HG02610 (cell line): ENCODE measurements at regions not wholly inside any gene's neighbourhood (a gene's known extent, or its start where the extent isn't known, plus 50 kb on each side); places are given as distances from the start of the nearest gene placed in this dataset.

Source experiments
- ATAC-seq: cut with Tn5 transposase; IDR thresholded peaks from one replicate; pipeline ENCODE4 v1.9.1; 2021; ENCODE audit warnings: mild to moderate bottlenecking, moderate library complexity; ENCODE audit not compliant: unreplicated experiment

DNA sequence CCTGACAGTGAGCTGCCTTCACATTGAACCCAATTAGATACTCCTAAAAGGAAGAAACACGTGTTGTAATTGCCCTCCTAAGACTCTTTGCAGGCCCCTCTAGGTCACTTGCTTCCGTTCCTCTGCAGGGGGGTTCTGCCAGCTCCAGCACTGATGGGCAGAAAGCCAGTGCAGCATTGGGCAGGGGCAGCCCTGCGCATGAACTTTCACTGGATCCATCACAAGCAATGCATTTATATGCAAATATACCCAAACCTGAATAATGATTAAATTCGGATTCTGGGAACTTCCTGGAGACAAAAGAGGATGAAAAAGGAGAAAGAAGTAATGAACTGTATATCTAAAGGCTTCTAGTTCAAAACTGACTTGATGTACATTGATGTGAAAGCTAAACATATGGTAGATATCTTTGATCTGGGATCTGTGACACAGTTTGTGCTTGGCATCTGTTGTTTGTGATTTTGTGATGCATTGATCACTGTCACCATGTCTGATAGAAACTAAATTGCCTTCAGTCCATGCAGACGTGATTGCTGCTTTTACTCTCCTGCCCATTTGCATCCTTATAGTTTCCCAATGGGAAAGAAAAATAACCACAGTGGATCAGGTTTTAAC lies 313.4 kb downstream of the DEPDC1B start:
- ATAC-seq = no peak

DNA sequence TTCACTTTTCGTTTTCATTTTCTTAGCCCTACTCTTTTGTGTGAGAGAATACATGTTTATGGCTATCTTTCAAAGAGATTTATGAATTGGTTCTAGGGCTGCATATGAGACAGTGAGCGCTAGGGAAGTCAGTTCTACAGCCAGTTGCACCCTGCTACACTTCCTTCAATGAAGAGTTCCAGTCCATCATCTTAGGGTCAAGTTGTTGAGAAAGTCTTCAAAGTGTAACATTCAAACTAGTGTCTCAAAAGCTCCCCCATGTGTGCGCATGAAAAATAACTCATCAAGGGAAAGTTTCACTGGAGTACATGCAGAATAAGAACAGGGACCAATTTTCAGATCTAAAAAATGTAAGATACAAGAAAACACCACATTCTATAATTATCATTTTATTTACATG lies 317.2 kb downstream of the DEPDC1B start:
- ATAC-seq = peak; percentile 51

DNA sequence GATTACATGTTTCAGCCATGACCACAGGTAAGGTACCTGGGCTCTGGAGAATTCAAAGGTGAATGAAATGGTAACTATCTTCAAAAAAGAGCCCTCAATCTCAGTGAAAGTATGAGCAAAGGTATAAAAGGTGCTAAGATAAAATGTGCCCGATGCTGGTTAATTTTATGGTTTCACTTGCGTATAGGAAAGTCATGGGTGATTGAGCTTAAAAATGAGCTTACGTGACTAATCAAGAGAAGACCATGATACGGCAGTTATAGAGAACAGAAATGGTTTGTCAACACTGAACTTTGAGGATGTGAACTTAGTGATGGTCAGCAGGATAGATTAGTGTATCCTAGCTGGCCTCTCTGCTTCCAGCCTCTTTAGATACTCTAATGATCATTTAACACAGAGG lies 320.1 kb downstream of the DEPDC1B start:
- no peak for ATAC-seq

DNA sequence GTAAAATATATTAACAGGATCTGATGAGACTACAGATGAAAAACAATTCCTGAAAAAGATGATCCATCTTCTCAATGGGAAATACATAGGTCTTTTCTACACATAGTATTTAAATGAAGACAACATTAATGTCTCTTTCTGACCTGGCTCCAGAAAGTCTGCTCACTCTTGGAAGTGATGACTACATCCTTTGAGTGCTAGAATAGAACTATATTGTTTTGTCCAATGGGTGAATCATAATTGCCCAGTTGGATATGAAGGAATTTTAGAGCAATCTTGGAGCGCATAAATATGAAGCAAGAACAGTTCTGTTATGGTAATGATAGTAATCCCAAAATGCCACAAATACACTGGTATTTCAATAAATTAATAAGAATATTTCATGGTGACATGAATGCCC lies 322.1 kb downstream of the DEPDC1B start:
- ATAC-seq = no peak

DNA sequence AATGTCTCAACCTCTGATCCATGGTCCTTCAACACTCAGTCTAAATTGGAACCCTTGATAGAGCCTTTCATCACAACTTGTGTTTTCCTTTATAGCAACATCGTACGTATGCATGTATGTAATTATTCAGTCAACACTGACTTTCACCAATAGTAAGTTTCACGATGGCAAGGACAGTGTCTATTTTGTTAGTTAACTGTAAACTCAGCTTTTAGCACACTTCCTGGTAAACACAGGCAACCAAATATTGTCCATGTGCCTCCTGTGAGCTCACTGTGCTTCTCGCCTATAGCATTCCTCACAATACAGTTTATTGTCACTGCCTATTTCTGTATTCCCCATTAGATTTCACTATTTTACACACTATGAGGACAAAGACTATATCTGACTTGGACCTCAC lies 323.1 kb downstream of the DEPDC1B start:
- no peak for ATAC-seq

DNA sequence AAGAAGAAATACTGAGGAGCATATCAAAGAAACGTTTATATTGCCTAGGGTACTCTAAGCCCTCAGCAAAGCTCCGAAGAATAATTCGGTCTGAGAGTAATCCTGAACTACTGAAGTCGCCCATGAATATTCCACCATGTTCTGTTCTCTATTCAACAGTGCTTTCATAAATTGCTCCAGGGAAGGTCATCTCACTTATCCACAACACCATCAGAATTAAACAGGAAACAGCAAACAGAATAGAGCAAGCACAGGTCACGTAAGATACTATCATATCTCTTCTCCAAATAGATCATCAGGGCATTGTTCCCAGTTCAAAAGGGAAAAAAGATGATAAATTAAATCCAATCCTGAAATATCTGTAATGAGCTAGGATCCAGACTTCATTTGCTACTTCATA lies 325.6 kb downstream of the DEPDC1B start:
- no peak for ATAC-seq

DNA sequence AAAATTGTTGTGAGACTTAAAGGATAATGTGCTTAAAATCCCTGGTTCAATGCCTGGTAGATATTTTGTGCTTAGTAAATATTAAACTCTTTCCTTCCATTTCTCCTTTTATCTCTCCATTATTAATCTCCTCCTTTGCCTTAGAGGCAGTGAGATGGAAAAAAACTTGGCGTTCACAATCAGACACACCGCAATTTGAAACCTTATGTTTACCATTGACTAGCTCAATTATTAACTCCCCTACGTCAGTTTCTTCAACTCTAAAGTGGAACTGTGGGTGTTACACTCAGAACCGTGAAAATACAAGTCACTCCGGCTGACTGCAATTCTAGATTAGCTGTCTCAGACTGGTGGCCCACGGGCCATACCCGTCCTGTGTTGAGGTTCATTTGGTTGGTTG lies 327.2 kb downstream of the DEPDC1B start:
- no peak for ATAC-seq

DNA sequence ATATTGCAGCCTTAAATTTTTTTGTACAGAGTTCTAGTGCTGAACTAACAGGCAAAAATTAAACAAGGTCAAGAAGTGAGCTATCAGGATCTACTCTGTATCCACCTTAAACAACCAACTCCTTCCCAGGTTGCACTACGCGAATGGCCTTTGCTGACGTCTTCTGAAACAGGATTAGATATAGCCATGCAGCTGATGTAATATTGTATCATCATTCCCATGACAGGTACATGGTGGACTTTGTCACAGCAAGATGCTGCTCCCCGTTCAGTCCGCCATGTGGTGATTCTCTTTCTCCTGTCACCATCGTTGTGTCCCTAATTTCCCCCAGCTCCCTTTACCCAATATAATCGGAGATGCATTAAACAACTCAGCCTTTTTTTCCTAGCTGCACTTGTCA lies 328.9 kb downstream of the DEPDC1B start:
- no peak for ATAC-seq

DNA sequence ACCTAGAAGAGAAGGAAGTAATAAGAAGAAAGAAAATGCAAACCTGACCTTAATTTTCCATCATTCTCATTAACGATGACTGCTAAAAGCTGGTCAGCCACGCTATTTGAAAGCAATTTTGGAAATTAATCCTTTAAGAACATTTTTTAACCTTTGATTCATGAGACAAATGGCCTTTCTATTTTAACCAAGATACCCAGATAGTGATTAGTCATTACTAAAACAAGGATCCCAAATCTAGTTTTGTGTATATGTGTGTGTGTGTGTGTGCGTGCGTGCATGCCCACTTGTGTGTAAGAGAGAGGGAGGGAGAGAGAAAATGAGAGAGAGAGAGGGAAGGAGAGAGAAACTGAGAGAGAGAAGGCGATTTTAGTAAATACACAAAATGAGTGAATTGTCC lies 329.5 kb downstream of the DEPDC1B start:
- no peak for ATAC-seq

DNA sequence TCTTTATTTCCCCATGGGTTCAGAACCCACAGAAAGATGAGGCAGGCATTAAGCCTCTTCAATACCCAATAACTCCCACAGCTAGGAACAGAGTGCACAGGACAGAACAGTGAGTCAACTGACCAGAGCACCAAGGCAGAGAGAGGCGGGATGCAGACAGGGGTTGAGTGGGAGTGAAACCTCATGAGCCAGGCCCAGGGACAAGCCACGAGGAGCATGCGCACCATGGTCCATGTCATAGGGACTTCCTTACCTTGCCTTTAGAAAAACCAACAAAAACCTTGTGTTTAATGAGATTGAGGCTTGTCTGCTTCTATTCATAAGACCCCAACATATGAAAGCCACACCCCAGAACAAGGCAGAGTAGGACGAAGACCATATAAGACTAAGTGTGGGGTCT lies 330.6 kb downstream of the DEPDC1B start:
- no peak for ATAC-seq

DNA sequence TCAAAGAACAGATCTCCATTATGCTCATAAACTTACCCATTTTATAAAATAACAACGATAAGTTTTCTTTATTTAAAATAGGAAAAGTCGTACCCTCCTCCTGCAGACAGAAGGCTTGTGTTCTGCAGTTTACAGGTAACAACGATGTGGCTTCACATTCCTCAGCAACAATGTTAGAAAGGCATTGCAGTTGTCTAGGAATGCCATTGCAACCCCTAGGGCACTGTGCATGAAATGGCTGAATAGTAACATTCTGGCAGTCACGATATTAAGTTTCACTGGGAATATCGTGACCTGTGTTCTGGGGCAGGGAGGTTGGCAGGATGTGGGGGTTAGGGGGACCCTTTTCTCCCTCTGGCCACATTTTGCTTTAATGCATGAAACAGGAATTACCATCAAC lies 331.9 kb downstream of the DEPDC1B start:
- no peak for ATAC-seq

DNA sequence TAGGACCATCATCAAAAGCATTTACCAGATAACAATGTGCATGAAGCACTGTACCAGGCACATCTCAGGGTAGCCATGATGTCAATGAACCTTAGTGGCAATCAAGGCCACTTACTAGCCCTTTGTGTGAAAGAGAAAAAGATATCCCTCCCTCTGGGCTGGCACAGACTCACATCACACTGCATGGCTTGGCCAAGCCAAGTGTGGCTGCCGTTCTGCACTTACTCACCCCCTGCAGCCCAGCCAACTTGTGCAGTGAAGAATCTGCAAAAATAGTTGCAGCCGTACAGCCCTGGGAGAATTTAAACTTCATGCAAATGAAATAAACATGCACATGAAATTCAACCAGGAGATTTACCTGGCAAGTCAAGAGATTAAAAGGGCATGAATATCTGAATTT lies 333.5 kb downstream of the DEPDC1B start:
- ATAC-seq = no peak

DNA sequence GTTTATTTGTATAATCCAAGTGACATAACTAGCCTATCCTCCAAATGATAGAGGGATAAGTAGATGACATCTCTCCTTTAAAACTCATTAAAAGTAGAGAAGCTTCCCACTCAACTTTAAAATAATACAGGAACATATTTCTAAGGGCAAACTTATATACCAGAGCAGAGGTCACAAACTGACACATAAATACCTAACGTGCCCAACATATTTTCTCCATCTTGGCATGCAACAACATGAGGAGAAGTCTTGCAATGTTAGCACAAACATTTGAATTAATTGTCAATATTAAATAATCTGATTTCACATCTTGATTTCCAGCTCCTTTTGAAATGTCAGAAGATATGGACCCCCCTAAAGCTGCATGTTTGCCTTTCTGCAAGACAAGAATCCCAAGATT lies 335.0 kb downstream of the DEPDC1B start:
- no peak for ATAC-seq

DNA sequence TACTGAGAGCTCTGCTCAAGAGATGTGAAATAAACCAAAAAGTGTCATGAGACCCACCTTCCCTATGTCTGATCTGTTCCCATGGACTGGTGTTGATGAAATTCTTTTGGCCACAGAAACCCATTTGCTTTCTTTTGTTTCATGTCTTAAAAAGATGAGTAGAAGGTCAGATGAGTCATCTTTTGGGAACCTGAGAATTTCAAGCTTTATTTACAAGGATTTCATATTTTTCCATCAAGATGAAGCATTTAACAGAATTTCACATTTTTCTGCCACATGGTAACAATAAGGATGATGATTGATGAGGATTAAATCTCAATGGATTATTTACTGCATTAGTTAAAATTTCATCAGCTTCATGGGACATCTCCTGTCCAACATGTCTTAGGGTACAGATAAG lies 337.8 kb downstream of the DEPDC1B start:
- ATAC-seq = no peak

DNA sequence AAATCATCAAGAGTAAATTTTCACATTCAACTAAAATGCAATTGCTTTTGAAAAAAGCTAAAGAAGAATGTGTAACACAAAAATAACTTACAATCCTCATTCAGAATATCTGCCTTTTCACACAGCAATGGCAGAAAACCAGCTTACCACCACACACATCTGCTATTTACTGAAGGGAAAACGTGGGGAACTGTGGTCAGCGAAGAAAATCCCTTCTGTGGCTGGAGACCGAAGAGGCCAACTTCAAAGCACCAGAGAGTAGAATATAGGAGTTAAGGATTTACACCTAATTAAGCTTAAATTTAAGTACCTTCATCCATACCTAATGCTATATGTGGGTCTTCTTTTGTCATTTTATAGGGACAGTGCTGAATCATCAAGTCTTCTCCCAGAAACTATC lies 339.6 kb downstream of the DEPDC1B start:
- ATAC-seq = no peak

DNA sequence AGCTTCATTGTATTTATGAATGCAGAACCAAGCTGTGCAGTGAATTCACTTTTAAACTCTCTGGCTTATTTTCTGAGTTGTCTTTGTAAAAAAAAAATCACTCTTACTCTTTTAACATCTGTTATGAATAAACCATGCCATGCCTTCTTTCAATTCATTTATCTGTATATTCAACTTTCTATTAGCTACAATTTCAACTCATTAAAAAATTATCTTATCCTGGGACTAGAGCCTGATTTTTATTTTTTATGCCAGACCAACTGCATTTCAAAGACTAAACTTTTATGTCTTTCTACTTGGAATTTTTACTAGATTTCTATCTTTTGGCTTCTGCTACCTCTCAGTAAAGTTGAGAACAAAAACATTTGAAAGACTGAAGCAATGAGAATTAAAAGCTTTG lies 342.7 kb downstream of the DEPDC1B start:
- ATAC-seq = no peak

DNA sequence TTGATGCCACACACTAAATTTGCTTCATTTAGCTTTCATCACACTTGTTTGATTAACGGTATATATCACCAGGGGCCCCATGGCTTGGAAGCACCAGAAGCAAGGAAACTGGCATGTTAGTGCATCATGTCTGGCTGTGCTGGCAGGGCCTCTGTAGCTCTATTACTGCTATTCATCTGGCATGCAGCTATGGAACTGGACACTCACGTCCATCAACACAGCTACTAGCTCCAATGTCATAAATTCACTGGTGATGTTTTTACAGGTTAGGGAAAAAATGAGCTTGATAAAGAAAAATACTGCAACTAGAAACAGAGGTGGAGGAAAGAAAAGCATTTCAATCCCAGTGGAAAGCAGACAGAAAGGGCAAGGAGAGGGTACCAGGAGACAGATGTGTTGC lies 343.2 kb downstream of the DEPDC1B start:
- ATAC-seq = no peak

DNA sequence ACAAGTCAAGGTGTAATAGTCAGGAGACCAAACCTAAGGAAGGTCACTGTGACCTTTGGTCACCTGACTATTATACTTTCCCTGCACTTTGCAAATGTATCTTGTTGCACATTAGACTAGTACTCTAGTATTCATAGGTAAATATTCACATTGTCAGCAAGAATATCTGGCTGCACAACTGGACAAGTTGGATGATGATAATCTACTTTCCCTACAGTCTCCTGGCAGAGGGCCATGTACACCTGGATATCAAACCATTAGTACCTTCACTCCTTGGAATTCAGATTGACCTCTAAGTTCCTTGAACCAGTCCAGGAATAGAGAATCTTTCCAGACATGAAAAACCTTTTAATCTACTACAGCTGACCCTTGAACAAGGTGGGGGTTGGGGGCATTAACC lies 344.8 kb downstream of the DEPDC1B start:
- ATAC-seq = no peak

DNA sequence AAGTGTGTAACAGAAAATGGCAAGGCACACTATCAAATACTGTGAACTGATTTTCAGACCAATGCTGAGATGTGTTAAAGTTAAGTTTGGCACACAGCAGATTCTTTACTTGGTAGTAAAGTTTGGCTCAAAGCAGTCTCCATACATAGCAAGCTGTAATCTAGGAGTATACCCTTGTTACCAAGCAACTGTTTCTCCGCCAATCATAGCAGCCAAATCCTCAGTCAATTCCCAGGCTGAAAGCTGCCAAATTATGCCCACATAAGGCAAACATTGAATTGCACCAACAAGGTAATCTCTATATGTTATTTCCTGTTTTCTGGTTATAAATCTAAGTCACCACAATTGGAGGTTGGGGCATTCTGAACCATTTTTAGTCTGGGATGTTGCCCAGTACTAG lies 345.7 kb downstream of the DEPDC1B start:
- ATAC-seq = no peak

DNA sequence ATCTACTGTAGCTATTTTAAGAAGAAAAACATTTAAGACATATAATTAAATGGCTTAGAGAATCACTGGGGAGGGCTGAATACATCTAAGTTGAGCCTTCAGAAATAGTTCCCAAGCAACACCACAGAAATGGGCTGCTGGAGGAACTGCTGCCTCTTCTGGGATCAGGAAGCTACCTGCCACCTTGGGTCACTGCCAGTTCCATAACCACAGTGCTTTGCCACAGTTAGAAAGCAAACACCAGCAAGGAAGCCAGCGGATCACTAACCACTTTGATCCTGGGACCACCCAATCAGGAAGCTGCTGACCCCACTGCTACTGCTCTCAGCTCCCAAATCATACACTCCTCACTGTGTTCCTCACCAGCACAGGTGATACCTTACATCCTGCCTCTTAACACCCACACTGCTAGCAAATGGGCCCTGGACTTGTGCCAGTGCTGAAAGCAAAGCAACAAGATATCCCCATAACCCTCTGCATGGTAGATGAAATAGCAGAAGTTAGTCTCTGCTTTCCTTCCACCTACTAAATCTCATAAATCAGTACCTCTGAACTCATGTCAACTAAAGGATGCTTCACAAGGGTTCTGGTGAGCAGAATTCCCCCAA lies 346.9 kb downstream of the DEPDC1B start:
- no peak for ATAC-seq

DNA sequence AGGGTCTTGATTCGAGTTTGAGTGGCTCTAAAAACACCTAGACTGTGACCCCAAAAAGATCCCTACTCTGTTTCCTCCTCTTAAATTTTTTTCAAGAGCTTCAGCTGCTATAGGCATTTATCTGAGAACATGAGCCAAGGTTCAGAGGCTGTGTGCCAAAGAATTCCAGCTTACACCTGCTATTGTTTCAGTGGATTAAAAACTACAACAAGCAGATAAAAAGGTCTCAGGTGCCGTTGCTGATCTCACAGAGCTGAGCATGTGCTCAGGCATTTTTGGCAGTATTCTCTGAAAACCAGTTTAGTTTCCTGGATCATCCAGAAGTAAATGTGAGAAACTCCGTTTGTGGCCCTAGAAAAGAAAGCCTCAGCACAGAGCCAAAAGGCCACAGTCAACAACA lies 349.2 kb downstream of the DEPDC1B start:
- ATAC-seq = no peak

DNA sequence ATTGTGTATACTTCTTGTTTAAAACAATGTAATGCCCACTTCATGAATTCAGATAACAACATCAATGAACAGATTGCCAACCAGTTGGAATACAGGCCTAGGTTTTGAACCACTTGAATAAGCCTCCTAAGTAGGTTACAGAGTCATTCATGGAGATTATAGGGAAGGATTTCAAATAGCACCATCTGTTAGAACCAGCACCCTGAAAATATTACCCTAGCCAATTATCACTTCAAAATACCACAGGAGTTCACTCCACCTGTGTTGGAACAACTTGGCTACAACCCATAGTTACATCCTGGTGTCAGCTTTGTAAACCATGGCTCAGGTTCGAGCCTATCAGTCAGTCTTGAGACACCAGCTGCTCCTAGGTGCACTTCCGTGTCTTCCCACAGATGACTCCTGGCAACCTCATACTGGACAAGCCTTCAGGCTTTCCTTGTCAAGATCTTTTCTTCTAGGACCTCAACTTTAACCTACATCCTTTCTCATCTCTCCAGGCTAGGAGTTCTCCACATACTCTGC lies 350.0 kb downstream of the DEPDC1B start:
- no peak for ATAC-seq

DNA sequence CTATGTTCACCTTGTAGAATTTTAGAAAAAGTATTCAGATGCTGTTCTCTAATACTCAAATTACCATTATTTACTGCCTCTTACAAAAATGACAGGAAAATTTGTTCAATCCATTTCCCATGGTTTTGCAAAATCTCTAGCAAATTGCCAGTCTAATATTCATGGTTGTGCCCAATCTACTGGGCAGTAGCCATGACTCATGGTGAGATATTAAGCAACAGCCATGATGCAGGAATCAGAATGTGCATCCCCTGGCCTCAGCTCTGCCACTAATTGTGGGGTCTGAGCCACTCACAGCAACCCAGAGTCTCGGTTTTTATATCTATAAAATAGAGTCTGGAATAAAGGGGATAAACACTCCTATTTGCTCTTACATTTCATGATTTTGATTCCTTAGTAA lies 353.6 kb downstream of the DEPDC1B start:
- no peak for ATAC-seq
